Germinal center (tissue), 1 donor: ENCODE measurements at regions not wholly inside any gene's neighbourhood (a gene's known extent, or its start where the extent isn't known, plus 50 kb on each side); places are given as distances from the start of the nearest gene placed in this dataset.

Experiments used
- DNase-seq: peaks from one replicate; pipeline ENCODE4 v3.0.0; 2012; ENCODE audit warnings: mixed read lengths, low spot score

- DNase-seq, result no peak
Observed at GRCh38 chr20:24334830-24335229, 134.6 kb upstream of the SYNDIG1 start.

- DNase-seq, result no peak
Observed at GRCh38 chr20:24332956-24333355, 136.5 kb upstream of the SYNDIG1 start.

- DNase-seq, result no peak
Observed at GRCh38 chr20:24331939-24332338, 137.5 kb upstream of the SYNDIG1 start.

- DNase-seq, result no peak
Observed at GRCh38 chr20:24328901-24329300, 140.5 kb upstream of the SYNDIG1 start.

GRCh38 chr20:24321973-24322372, 147.5 kb upstream of the SYNDIG1 start:
- no peak for DNase-seq

GRCh38 chr20:24318569-24319352, 150.7 kb upstream of the SYNDIG1 start:
- no peak for DNase-seq

- no peak for DNase-seq
Observed at GRCh38 chr20:24317224-24317623, 152.2 kb upstream of the SYNDIG1 start.

- DNase-seq, result no peak
Observed at GRCh38 chr20:24316731-24317130, 152.7 kb upstream of the SYNDIG1 start.

- no peak for DNase-seq
Observed at GRCh38 chr20:24314053-24314452, 155.4 kb upstream of the SYNDIG1 start.

GRCh38 chr20:24309596-24309995, 159.8 kb upstream of the SYNDIG1 start:
- DNase-seq, result no peak

- no peak for DNase-seq
Observed at GRCh38 chr20:24305371-24305770, 164.1 kb upstream of the SYNDIG1 start.

- DNase-seq, result no peak
Observed at GRCh38 chr20:24304291-24304690, 165.1 kb upstream of the SYNDIG1 start.

GRCh38 chr20:24303393-24304170, 165.8 kb upstream of the SYNDIG1 start:
- DNase-seq, result no peak

- DNase-seq, result no peak
Observed at GRCh38 chr20:24297993-24298392, 171.4 kb upstream of the SYNDIG1 start.

- DNase-seq, result no peak
Observed at GRCh38 chr20:24296477-24297261, 172.8 kb upstream of the SYNDIG1 start.

- no peak for DNase-seq
Observed at GRCh38 chr20:24291014-24291413, 178.4 kb upstream of the SYNDIG1 start.

GRCh38 chr20:24289737-24290481, 179.5 kb upstream of the SYNDIG1 start:
- DNase-seq, result peak; percentile 6

- DNase-seq, result no peak
Observed at GRCh38 chr20:24283186-24283585, 186.2 kb upstream of the SYNDIG1 start.

- DNase-seq, result no peak
Observed at GRCh38 chr20:24277196-24277595, 192.2 kb upstream of the SYNDIG1 start.

GRCh38 chr20:24275946-24276705, 193.3 kb upstream of the SYNDIG1 start:
- DNase-seq, result no peak

- no peak for DNase-seq
Observed at GRCh38 chr20:24273251-24273650, 196.2 kb upstream of the SYNDIG1 start.
